Osteoblast (primary cell): ENCODE measurements at regions not wholly inside any gene's neighbourhood (a gene's known extent, or its start where the extent isn't known, plus 50 kb on each side); places are given as distances from the start of the nearest gene placed in this dataset.

Experiments
- DNase-seq: peaks from one replicate; pipeline ENCODE4 v3.0.0; 2011; ENCODE audit warnings: low spot score, mixed read lengths; ENCODE audit not compliant: insufficient read length; ENCODE audit errors: missing footprints
- H2AFZ ChIP-seq: 2 replicates; pipeline ENCODE4 v1.6.0; 2011; ENCODE audit warnings: mild to moderate bottlenecking, low read length
- H3K27ac ChIP-seq: 2 replicates; pipeline ENCODE4 v1.5.1; 2011; ENCODE audit warnings: mild to moderate bottlenecking, low read depth, low read length, moderate library complexity
- H3K27me3 ChIP-seq: 2 replicates; pipeline ENCODE4 v1.6.0; 2012; ENCODE audit warnings: mild to moderate bottlenecking, control low read depth, inconsistent platforms, low read length, moderate library complexity; ENCODE audit not compliant: insufficient read depth
- H3K36me3 ChIP-seq: 2 replicates; pipeline ENCODE4 v1.5.1; 2011; ENCODE audit warnings: mild to moderate bottlenecking, low read length, control low read depth, moderate library complexity; ENCODE audit not compliant: insufficient read depth
- H3K4me1 ChIP-seq: 2 replicates; pipeline ENCODE4 v1.5.1; 2011; ENCODE audit warnings: mild to moderate bottlenecking, low read length, control low read depth, moderate library complexity; ENCODE audit not compliant: insufficient read depth
- H3K4me2 ChIP-seq: 2 replicates; pipeline ENCODE4 v1.6.0; 2011; ENCODE audit warnings: mild to moderate bottlenecking, low read length; ENCODE audit not compliant: insufficient read depth
- H3K4me3 ChIP-seq: fragments of 200-600 bp; sonication (generic); 3 replicates; pipeline ENCODE4 v1.5.1; 2012; ENCODE audit warnings: mild to moderate bottlenecking, low read length, inconsistent platforms; ENCODE audit not compliant: insufficient read depth
- H3K79me2 ChIP-seq: 2 replicates; pipeline ENCODE4 v1.6.0; 2012; ENCODE audit warnings: mild to moderate bottlenecking, low read length, control low read depth, inconsistent platforms; ENCODE audit not compliant: insufficient read depth
- H3K9me3 ChIP-seq: 2 replicates; pipeline ENCODE4 v1.5.1; 2011; ENCODE audit warnings: low read depth, low read length, control low read depth
- H4K20me1 ChIP-seq: 2 replicates; pipeline ENCODE4 v1.6.0; 2012; ENCODE audit warnings: mild to moderate bottlenecking, low read length, control low read depth; ENCODE audit not compliant: insufficient read depth
- TF ChIP-seq, protein P1 (sequence below): IDR thresholded peaks from 2 replicates; pipeline ENCODE4 v1.5.1; 2011; ENCODE audit warnings: mild to moderate bottlenecking, low read depth, low read length, moderate library complexity; ENCODE audit errors: extremely low read depth

DNA sequence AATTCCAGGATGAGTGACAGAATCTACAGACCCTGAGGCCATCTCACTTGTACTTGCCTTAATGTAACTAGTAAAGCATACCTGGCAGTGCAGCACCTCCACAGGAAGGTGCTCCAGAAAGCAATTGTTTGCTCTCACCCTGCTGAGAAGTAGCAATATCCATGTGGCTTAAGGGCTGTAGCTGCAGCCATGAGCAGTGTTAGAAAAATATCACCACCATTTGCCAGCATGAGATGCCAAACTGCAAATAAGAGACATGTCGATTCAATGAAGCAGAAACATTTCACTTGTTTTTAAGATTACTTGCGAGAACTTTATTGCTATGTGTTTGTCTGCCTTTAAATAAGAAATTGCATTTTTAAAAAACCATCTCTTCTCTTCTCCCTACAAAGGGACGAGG, 151.5 kb downstream of the PRL start:
- H3K4me3 ChIP-seq = no peak overlapping the region
- peak overlapping the region; percentile 65 for H3K4me2 ChIP-seq
- DNase-seq = no peak
- H3K27ac ChIP-seq = no peak overlapping the region
- no peaks in the 10 kb centered on the region for H3K79me2 ChIP-seq
- peaks cover 32% of the 10 kb centered on the region for H3K4me1 ChIP-seq
- TF ChIP-seq, protein P1, sequence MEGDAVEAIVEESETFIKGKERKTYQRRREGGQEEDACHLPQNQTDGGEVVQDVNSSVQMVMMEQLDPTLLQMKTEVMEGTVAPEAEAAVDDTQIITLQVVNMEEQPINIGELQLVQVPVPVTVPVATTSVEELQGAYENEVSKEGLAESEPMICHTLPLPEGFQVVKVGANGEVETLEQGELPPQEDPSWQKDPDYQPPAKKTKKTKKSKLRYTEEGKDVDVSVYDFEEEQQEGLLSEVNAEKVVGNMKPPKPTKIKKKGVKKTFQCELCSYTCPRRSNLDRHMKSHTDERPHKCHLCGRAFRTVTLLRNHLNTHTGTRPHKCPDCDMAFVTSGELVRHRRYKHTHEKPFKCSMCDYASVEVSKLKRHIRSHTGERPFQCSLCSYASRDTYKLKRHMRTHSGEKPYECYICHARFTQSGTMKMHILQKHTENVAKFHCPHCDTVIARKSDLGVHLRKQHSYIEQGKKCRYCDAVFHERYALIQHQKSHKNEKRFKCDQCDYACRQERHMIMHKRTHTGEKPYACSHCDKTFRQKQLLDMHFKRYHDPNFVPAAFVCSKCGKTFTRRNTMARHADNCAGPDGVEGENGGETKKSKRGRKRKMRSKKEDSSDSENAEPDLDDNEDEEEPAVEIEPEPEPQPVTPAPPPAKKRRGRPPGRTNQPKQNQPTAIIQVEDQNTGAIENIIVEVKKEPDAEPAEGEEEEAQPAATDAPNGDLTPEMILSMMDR = no peak
- H2AFZ ChIP-seq = no peak overlapping the region
- no peaks in the 10 kb centered on the region for H4K20me1 ChIP-seq
- H3K27me3 ChIP-seq = no peaks in the 10 kb centered on the region
- H3K36me3 ChIP-seq = no peaks in the 10 kb centered on the region
- no peaks in the 10 kb centered on the region for H3K9me3 ChIP-seq

- H3K9me3 ChIP-seq = no peaks in the 10 kb centered on the region
- H3K79me2 ChIP-seq = no peaks in the 10 kb centered on the region
- H3K27me3 ChIP-seq = no peaks in the 10 kb centered on the region
- no peaks in the 10 kb centered on the region for H3K36me3 ChIP-seq
- TF ChIP-seq, protein P1 = peak; percentile 33
- H3K27ac ChIP-seq = no peak overlapping the region
- H3K4me3 ChIP-seq = peak overlapping the region; percentile 11
- H3K4me2 ChIP-seq = peak overlapping the region; percentile 65
- H3K4me1 ChIP-seq = peaks cover 32% of the 10 kb centered on the region
- H4K20me1 ChIP-seq = no peaks in the 10 kb centered on the region
- H2AFZ ChIP-seq = peak overlapping the region; percentile 74
- DNase-seq = peak; percentile 62
These were observed 150.8 kb downstream of the PRL start for GRCh38 chr6:22145823-22146677.

GRCh38 chr6:22146678-22146930, 150.2 kb downstream of the PRL start:
- Histone ChIP-seq H3K27me3 (no peaks in the 10 kb centered on the region), H3K9me3 (no peaks in the 10 kb centered on the region), H3K27ac (no peak overlapping the region), H4K20me1 (no peaks in the 10 kb centered on the region), H3K4me3 (no peak overlapping the region), H3K4me1 (peaks cover 32% of the 10 kb centered on the region), H3K79me2 (no peaks in the 10 kb centered on the region), H3K4me2 (peak overlapping the region; percentile 44), H2AFZ (no peak overlapping the region), H3K36me3 (no peaks in the 10 kb centered on the region)
- TF ChIP-seq, protein P1 = no peak
- DNase-seq = no peak

- Histone ChIP-seq H3K36me3 (no peaks in the 10 kb centered on the region), H3K9me3 (no peaks in the 10 kb centered on the region), H3K27me3 (no peaks in the 10 kb centered on the region), H2AFZ (no peak overlapping the region), H3K4me2 (peak overlapping the region; percentile 44), H4K20me1 (no peaks in the 10 kb centered on the region), H3K79me2 (no peaks in the 10 kb centered on the region), H3K4me1 (peaks cover 32% of the 10 kb centered on the region), H3K4me3 (no peak overlapping the region), H3K27ac (no peak overlapping the region)
- peak; percentile 37 for DNase-seq
- TF ChIP-seq, protein P1 = no peak
These were observed 149.7 kb downstream of the PRL start for GRCh38 chr6:22146931-22147701.
